ENCODE measurements at regions not wholly inside any gene's neighbourhood (a gene's known extent, or its start where the extent isn't known, plus 50 kb on each side); places are given as distances from the start of the nearest gene placed in this dataset.

DNA sequence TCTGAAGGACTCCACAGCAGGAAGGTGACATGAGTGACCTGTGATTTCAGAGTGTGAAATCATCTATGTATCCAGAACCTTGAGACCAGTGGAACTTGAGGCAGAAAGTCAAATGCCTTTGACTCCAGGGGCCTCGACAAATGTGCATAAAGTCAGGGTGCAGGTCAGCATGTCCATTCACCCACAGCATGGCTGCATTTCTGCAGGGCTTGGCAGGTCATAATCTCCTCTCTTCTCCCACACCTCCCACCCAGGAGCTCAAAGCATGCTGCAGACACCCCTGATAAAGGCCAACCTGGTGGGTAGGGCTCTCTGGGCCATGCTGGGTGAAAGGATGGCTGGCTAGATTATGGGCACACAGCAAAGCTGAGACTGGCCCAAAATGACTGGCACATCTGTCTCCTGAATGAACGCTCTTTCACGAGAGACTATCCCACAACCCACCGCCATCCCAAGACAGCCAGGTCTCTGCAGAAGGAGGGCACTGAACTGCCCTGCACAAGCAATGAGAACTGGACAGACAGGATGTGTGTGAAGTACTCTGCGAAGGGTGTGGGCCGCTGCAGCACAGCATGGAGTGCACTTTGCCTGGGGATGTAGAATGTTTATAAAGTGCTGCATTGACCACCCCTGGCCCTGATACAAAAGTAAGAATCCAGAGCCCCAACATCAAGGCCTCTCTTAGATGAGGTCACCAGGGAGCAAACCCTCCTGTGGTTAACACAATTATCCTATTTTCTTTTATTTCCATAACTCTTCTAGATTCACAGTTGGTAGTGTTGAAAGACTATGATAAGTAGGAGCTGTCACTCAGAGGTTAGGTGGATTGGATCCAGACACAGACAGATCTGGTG lies 78.2 kb upstream of the NXT1 start:
- Histone ChIP-seq H3K9me2 (ENCODE audit: insufficient read depth) (no peaks in the 10 kb centered on the region), H4K20me1 (replicated peaks; ENCODE audit: insufficient read depth) (no peaks in the 10 kb centered on the region), H3K4me1 (ENCODE audit: insufficient read depth) (no peaks in the 10 kb centered on the region; the same call in 1 of the 2 replicates), H3K79me2 (replicated peaks; ENCODE audit: insufficient read depth) (no peaks in the 10 kb centered on the region), H3K4me3 (no peak overlapping the region), H2AFZ (no peak overlapping the region), H3K4me2 (no peak overlapping the region), H3K36me3 (ENCODE audit: insufficient read depth) (no peaks in the 10 kb centered on the region), H3K27me3 (ENCODE audit: insufficient read depth) (no peaks in the 10 kb centered on the region), H3F3A (replicated peaks; ENCODE audit: low read depth) (no peaks in the 10 kb centered on the region), H3K27ac (ENCODE audit: low read depth) (no peak overlapping the region)
- H3K4me1 Mint-ChIP-seq, result 0 out of 3 replicates have a peak, but pooled peaks cover 4% of the 10 kb centered on the region
- DNase-seq (ENCODE audit: low spot score) (no peak), ATAC-seq (no peak)
- peaks cover 10% of the 10 kb centered on the region for H3K36me3 Mint-ChIP-seq (ENCODE audit: low read depth)
- peaks cover 4% of the 10 kb centered on the region for H3K27me3 Mint-ChIP-seq (ENCODE audit: insufficient read depth, low read depth, poor library complexity)
- H3K9me3 Mint-ChIP-seq, result peaks cover 16% of the 10 kb centered on the region
- no peak overlapping the region for H3K27ac Mint-ChIP-seq
- no peak overlapping the region for H3K4me3 Mint-ChIP-seq
- TF ChIP-seq ZNF331 (CRISPR knock-in tag; IDR thresholded peaks at IDR 0.05; ENCODE audit: low read depth), result no peak
- TF ChIP-seq POLR2AphosphoS5 (IDR thresholded peaks at IDR 0.05; ENCODE audit: low read depth), result no peak

DNA sequence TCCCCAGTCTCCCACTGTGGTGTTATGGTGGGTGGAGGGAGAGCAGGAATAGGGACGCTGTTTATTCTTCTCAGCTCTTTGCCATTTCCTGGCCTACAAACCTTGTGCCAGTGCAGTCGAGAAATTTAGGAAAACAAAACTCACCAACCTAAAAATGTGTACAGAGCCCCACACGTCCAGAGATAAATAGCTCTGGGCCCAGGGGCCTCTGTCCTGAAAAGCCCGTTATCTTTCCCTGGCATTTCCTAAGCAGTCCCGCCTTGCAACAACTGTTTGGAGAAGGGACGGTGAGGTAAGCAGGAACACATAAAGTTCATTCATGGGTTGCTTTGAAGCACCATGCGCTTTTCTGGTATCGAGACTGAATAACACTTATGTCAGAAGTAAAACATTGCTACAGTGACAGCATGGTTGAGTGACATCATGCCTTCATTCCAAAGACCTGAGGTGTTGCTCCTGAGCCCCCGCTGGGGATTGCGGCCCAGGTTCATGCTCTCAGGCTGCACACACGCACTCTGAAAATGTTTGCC lies 80.1 kb upstream of the NXT1 start:
- Histone ChIP-seq H3F3A (replicated peaks; ENCODE audit: low read depth) (no peaks in the 10 kb centered on the region), H3K79me2 (replicated peaks; ENCODE audit: insufficient read depth) (no peaks in the 10 kb centered on the region), H3K4me3 (no peak overlapping the region), H2AFZ (no peak overlapping the region), H3K9me2 (ENCODE audit: insufficient read depth) (no peaks in the 10 kb centered on the region), H3K4me2 (no peak overlapping the region), H3K27me3 (ENCODE audit: insufficient read depth) (no peaks in the 10 kb centered on the region), H3K4me1 (ENCODE audit: insufficient read depth) (no peaks in the 10 kb centered on the region; the same call in 1 of the 2 replicates), H3K36me3 (ENCODE audit: insufficient read depth) (no peaks in the 10 kb centered on the region), H3K27ac (ENCODE audit: low read depth) (no peak overlapping the region), H4K20me1 (replicated peaks; ENCODE audit: insufficient read depth) (no peaks in the 10 kb centered on the region)
- Mint-ChIP-seq H3K4me1 (0 out of 3 replicates have a peak, but pooled peaks cover 4% of the 10 kb centered on the region), H3K4me3 (no peak overlapping the region), H3K36me3 (ENCODE audit: low read depth) (peaks cover 10% of the 10 kb centered on the region), H3K27ac (no peak overlapping the region), H3K9me3 (peaks cover 17% of the 10 kb centered on the region), H3K27me3 (ENCODE audit: insufficient read depth, low read depth, poor library complexity) (peaks cover 4% of the 10 kb centered on the region)
- ATAC-seq (no peak), DNase-seq (ENCODE audit: low spot score) (no peak)
- no peak for TF ChIP-seq ZNF331 (CRISPR knock-in tag; IDR thresholded peaks at IDR 0.05; ENCODE audit: low read depth)
- TF ChIP-seq NANOG (IDR thresholded peaks at IDR 0.05; ENCODE audit: borderline replicate concordance), result no peak
- TF ChIP-seq ZNF114 (CRISPR knock-in tag; IDR thresholded peaks at IDR 0.05), result no peak
- TF ChIP-seq, protein P1, sequence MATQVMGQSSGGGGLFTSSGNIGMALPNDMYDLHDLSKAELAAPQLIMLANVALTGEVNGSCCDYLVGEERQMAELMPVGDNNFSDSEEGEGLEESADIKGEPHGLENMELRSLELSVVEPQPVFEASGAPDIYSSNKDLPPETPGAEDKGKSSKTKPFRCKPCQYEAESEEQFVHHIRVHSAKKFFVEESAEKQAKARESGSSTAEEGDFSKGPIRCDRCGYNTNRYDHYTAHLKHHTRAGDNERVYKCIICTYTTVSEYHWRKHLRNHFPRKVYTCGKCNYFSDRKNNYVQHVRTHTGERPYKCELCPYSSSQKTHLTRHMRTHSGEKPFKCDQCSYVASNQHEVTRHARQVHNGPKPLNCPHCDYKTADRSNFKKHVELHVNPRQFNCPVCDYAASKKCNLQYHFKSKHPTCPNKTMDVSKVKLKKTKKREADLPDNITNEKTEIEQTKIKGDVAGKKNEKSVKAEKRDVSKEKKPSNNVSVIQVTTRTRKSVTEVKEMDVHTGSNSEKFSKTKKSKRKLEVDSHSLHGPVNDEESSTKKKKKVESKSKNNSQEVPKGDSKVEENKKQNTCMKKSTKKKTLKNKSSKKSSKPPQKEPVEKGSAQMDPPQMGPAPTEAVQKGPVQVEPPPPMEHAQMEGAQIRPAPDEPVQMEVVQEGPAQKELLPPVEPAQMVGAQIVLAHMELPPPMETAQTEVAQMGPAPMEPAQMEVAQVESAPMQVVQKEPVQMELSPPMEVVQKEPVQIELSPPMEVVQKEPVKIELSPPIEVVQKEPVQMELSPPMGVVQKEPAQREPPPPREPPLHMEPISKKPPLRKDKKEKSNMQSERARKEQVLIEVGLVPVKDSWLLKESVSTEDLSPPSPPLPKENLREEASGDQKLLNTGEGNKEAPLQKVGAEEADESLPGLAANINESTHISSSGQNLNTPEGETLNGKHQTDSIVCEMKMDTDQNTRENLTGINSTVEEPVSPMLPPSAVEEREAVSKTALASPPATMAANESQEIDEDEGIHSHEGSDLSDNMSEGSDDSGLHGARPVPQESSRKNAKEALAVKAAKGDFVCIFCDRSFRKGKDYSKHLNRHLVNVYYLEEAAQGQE (IDR thresholded peaks at IDR 0.05; ENCODE audit: unreplicated experiment), result no peak
- no peak for TF ChIP-seq CREB1 (CRISPR knock-in tag; IDR thresholded peaks at IDR 0.05; ENCODE audit: low read depth)
- TF ChIP-seq, protein P2, sequence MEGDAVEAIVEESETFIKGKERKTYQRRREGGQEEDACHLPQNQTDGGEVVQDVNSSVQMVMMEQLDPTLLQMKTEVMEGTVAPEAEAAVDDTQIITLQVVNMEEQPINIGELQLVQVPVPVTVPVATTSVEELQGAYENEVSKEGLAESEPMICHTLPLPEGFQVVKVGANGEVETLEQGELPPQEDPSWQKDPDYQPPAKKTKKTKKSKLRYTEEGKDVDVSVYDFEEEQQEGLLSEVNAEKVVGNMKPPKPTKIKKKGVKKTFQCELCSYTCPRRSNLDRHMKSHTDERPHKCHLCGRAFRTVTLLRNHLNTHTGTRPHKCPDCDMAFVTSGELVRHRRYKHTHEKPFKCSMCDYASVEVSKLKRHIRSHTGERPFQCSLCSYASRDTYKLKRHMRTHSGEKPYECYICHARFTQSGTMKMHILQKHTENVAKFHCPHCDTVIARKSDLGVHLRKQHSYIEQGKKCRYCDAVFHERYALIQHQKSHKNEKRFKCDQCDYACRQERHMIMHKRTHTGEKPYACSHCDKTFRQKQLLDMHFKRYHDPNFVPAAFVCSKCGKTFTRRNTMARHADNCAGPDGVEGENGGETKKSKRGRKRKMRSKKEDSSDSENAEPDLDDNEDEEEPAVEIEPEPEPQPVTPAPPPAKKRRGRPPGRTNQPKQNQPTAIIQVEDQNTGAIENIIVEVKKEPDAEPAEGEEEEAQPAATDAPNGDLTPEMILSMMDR (conservative IDR thresholded peaks at IDR 0.05; ENCODE audit: low read depth in 2 of 2), result no peak
- TF ChIP-seq, protein P3, sequence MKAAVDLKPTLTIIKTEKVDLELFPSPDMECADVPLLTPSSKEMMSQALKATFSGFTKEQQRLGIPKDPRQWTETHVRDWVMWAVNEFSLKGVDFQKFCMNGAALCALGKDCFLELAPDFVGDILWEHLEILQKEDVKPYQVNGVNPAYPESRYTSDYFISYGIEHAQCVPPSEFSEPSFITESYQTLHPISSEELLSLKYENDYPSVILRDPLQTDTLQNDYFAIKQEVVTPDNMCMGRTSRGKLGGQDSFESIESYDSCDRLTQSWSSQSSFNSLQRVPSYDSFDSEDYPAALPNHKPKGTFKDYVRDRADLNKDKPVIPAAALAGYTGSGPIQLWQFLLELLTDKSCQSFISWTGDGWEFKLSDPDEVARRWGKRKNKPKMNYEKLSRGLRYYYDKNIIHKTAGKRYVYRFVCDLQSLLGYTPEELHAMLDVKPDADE (IDR thresholded peaks at IDR 0.05), result no peak
- no peak for TF ChIP-seq STAT1 (IDR thresholded peaks at IDR 0.05; ENCODE audit: unreplicated experiment)
- no peak for TF ChIP-seq JUNB (IDR thresholded peaks at IDR 0.05; ENCODE audit: unreplicated experiment)
- TF ChIP-seq EZH2 (IDR thresholded peaks at IDR 0.05; ENCODE audit: low read depth, unreplicated experiment), result no peak
